ENCODE measurements at regions not wholly inside any gene's neighbourhood (a gene's known extent, or its start where the extent isn't known, plus 50 kb on each side); places are given as distances from the start of the nearest gene placed in this dataset.
A peak's percentile ranks its signal among the peaks of the same experiment; 100 is the strongest.
"Not testable (repeated sequence)": the region's sequence is repeated elsewhere in the genome, so short reads cannot be mapped to it uniquely, and the experiment has no call there.

DNA sequence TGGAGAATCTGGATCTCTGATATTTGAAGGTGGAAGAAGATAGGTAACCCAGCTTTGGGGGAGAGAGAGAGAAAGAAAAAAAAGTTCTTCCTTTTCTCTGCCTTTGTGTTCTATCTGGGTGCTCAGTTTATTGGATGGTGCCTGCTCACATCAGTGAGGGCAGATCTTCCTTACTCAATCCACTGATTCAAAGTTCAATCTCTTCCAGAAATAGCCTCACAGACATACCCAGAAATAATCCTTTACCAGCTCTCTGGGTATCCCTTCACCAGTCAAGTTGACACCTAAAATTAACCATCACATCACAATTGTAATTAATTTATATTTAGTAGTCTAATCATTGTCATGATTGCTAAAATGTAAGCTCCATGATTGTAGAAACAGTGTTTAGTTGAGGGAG, 189.1 kb downstream of the EPM2A start:
- in situ Hi-C loops (cut with HindIII; ENCODE audit: low sequenced_read_pairs) = no loop called here
- DNase-seq (ENCODE audit: low spot score) = no peak

DNA sequence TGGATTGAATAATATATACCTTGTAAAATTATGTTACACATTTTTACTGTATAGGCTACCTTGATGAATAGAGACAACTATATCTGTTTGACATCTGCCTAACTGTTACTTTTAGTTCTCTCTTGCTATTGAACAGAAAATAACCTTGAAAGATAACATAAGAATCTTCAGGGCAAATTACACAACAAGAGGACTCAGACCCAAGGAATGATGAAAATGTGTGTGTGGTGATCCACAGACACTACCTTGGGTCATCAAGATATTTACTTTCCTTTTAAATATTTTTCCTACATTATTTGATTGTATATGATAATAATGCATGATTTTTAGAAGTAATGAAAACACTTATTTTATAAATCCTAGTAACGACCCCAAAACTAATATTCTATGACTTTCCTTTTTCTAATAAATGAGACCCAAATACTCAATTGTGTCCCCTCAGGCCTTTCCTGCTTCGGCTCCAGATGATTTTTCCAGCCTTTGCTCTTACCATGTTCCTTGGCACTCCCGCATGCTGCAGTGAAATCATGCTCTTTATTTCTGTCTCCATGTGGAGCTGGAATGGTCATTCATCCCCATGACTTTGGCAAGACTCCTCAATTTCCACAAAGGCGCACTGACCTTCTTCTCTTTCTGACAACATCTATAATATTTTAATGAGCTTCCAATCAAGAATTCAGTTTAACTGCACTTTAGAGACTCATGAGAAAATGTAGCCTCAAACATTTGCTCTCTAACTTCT, 187.6 kb downstream of the EPM2A start:
- in situ Hi-C loops (cut with HindIII; ENCODE audit: low sequenced_read_pairs) = no loop called here
- DNase-seq (ENCODE audit: low spot score) = peak; percentile 10

DNA sequence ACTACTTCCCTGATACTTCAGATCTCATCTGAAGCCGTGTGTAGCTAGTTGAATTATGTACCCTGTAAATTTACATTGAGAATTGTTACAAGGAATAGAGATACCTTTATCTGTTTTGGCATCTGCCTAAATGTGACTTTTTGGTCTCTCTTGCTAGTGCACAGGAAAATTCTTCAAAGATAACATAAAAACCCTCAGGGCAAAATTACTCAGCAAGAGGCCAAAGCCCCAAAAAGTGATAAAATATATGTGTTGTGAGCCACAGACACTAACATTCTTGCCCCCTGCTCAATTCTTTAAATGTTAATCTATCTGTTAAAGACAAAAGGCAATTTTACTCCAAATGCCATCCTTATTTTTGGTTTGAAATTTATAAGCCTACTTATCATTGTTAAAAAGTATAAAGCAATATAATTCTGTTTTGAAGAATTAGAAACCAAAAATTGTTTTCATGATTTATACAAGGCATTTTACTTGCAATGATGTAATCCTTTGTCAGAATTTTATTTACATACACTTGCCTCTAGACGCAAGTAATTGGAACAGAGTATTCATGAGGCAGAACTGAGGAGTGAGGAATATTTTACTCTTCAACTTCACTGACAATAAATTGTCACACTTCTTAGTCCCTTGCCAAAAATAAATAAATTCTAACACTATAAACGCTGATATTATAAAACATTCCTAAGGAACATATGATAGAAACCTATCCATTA, 186.2 kb downstream of the EPM2A start:
- DNase-seq (ENCODE audit: low spot score) = no peak
- in situ Hi-C loops (cut with HindIII; ENCODE audit: low sequenced_read_pairs) = no loop called here

DNA sequence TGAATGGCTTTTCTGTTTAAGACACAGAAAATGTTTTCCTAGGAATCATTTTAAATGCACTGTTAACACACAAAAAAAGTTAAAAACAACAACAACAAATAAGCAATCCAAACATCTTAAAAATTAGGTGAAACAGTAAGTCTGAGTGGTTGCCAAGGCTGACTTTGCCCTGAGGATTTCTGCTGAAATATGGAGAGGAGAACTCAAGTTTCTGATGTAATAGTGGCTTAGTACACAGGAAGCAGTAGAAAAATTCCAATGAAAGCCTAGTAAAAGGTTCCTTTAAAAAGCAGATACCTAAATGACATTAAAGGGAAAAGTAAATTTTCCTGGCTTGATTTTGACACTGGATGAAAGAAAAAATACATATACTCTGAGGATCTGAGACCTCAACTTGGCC, 184.2 kb downstream of the EPM2A start:
- in situ Hi-C loops (cut with HindIII; ENCODE audit: low sequenced_read_pairs) = no loop called here
- DNase-seq (ENCODE audit: low spot score) = no peak

DNA sequence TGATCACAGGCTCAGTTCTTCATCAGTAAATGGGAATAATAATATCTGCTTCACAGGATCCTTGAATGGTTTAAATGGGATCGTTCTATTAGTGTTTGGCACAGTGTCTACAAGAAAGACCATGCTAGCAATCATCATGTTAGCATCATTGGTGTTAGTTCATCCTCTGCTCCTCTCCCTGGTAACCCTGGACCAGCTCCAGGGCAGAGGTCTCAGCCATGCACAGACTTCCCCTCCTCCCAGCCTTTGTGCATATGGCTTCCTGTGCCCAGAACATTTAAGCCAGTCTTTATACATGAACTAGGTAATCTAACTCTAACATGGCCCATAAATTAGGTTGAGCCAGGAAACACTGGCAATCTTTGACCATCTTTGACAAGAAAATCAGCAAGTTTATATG, 180.2 kb downstream of the EPM2A start:
- in situ Hi-C loops (cut with HindIII; ENCODE audit: low sequenced_read_pairs) = no loop called here
- DNase-seq (ENCODE audit: low spot score) = no peak

DNA sequence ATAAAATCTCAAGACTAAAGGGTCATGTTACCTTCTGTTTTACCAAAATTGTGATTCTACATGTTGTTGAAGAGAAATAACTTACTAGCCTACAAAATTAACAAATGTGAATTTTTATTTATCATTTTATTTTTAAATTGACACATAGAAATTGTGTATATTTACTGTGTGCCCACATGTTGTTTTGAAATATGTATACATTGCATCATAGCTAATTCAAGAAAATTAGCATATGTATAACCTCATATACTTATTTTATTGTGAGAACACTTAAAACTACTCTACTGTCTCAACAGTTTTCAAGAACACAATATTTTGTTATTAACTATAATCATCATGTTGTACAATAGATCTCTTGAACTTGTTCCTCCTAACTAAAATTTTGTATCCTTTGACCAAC, 177.8 kb downstream of the EPM2A start:
- no peak for DNase-seq (ENCODE audit: low spot score)

DNA sequence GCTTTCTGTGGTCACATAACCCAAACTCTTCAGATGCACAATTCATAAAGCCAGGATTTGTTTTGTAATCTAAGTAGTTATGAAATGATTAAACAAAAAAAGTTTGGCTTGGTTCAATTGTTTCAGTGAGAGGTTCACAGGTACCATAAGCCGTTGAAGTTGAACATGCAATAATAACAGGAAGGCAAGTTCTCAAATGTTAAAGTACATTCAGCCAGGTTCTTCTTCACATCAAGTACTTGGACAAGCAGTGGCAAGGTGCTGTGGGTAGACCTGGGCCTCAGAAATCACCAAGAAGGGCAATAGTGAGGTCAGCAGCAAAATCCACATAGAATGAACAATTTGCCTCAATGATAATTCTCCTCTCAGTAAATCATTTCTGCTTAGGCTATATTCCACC, 175.5 kb downstream of the EPM2A start:
- in situ Hi-C loops (cut with HindIII; ENCODE audit: low sequenced_read_pairs) = no loop called here

More for the DNA sequence above, 177.8 kb downstream of the EPM2A start:
- in situ Hi-C loops (cut with HindIII; ENCODE audit: low sequenced_read_pairs) = no loop called here

DNA sequence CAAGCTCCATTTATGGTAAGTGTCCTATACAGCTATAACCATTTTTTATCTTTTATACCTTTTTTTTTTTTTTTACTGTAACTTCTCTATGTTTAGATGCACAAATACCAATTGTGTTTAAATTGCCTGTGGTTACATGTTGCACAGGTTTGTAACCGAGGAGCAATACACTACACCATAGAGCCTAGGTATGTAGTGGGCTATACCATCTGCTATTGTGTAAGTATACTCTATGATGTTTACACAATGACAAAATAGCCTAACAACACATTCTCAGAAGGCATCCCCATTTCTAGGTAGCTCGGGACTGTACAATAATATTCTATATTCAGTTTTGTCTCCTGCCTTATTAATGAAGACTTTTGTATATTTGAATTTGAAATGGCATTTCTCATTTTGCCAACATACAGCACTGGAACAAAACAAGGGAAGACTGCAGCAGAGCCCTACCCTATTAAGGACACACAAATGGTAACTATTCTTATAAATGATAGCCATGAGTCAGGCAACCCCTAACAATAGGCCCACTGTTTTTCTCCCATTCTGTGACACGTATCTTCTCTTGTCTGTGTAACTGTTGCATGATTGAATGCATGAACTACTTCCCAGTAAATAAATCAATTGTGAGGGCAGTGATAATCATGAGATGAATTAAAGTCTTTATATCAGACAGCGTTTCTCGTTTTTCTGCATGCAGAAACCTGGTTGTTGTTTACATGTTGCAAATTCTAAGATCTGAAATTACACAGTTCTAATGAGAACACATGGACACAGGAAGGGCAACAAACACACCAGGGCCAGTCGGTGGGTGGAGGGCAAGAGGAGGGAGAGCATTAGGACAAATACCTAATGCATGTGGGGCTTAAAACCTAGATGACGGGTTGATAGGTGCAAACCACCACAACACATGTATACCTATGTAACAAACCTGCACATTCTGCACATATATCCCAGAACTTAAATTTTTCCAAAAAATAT, 173.9 kb downstream of the EPM2A start:
- in situ Hi-C loops (cut with HindIII; ENCODE audit: low sequenced_read_pairs) = no loop called here
- no peak for DNase-seq (ENCODE audit: low spot score)

More for the DNA sequence above, 175.5 kb downstream of the EPM2A start:
- no peak for DNase-seq (ENCODE audit: low spot score)

DNA sequence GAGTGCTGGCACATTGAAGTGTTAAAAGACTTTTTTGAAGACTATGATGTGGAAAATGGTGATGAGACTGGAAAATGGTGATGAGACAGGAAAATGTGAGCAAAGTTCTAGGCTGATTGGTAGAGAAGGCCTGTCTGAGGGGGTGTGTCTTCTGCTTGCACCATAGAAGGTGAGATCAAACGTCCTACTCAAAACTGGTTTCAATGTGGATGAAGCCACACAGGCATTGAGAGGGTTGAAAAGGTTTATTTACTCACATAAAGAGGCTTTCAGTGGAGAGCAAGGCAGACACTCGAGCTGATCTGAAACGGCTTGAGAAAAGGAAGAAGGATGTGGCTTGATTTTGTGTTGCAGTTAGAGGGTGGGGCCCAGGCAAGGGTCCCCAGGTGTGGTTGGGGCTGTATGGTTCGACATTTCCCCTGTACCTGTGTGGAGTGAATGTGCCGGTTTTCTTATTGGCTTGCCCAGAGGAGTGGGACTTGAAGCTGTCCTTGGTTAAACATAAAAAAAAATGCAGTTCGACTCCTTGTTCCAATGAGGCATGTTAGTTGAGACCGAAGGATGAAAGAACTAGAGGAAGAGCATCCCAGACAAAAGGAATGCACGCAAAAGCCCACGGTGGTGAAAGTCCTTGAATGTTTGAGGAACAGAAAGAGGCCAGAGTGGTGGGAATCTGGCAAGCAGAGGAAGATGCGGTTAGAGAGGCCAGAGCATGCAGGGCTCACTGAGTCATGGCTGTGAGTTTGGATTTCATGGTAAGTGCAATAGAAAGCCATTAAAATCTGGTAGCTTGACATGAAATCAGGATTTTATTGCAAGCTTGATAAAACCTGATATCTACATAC, 172.3 kb downstream of the EPM2A start:
- in situ Hi-C loops (cut with HindIII; ENCODE audit: low sequenced_read_pairs) = no loop called here
- DNase-seq (ENCODE audit: low spot score) = no peak

DNA sequence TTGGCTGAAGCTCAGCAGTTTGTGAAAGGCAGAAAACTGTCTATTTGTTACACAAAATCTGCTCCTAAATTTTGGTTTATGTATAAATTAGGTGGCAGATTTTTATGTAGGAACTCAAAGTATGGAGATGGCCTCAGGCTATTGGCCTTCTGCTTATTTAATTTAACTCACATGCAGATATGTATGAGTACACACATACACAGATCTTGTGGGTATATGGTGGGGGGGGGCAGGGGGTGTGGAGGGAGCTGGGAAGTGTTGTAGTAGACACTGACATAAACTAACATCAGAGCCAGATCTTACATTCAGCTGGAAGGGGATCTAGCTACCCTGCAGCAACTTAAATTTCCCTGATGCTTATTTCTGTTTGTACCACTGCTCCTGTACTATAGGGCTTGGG, 170.8 kb downstream of the EPM2A start:
- DNase-seq (ENCODE audit: low spot score) = no peak
- in situ Hi-C loops (cut with HindIII; ENCODE audit: low sequenced_read_pairs) = no loop called here

DNA sequence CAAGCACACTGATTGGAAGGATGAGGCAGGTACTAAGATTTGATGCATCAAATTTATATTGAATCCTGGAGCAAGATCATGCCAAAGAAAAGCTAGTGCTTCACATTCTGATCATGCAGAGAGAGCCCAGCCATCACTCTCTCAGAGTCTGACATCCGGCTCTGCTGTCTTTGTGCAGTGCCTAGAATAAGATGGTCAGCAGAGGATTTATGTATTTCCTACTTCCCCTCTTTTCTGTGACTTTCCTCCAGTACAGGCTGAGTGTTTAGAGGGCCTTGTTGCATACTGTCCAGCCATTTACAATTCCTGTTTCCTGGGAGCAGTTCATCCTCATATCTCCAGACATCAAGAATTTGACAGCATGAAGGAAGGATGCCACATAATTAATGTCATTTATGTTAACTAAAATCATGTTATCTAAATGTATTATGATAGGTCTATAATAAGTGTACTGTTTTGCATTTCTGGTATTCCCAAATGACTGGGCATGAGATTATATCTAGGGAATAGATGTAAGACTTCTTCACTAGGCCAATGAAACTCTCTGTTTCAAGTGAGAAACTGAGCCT, 167.6 kb downstream of the EPM2A start:
- DNase-seq (ENCODE audit: low spot score) = no peak
- in situ Hi-C loops (cut with HindIII; ENCODE audit: low sequenced_read_pairs) = no loop called here

DNA sequence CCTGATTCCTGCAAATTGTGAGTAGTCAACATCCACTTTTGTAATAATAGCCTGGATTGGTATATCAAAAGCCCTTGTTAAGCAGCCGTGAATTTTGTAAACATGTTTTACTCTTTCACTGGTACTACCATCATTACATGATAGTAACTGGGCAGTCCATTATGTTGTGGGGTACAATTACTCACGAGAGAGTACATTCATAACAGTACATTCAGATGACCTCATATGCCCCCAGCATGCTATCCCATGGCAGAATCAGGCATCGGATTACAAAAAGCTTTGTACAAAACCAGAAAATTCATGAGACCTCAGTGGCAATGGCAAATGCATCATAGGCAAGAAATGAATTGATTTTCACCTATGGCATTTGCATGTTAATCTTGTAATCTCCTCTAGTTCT, 166.2 kb downstream of the EPM2A start:
- DNase-seq (ENCODE audit: low spot score) = no peak
- in situ Hi-C loops (cut with HindIII; ENCODE audit: low sequenced_read_pairs) = no loop called here

DNA sequence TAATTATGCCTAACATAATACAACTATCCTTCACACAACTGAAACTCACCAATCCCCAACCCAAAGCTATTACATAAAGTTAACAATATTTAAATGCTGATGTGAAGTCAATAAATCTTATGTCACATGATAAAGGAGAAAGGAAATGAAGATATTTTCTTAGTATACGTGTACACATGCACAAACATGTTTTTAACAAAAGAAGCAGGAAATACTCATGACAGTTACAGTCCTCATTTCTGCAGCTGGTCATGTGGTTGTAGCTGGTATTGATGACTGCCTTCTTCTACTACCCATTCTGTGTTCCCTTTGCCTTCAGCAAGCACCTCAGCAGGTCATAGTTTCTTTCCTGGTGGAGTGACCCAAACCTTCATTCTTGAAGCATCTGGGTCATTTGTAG, 165.0 kb downstream of the EPM2A start:
- DNase-seq (ENCODE audit: low spot score); in situ Hi-C loops (cut with HindIII; ENCODE audit: low sequenced_read_pairs): not testable (repeated sequence)

DNA sequence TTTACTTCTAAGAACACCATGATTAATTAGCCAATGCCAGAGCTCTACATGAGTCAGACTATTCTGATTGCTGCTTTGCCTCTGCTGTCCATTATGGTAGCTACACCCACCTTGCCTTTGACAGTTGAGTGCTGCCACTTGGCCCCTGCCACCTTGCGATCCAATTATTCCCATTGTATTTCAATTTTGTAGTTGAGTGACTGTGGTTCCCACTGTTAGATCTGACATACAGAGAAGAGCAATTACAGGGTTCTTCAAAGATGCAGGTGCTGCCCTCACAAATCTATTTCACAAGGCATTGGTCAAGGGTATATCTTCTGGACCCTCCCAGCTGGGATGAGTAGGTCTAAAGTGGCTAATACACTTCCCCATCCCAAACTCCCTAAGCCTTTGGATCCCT, 161.1 kb downstream of the EPM2A start:
- DNase-seq (ENCODE audit: low spot score); in situ Hi-C loops (cut with HindIII; ENCODE audit: low sequenced_read_pairs): not testable (repeated sequence)
